Immature natural killer cell (primary cell): ENCODE measurements at regions not wholly inside any gene's neighbourhood (a gene's known extent, or its start where the extent isn't known, plus 50 kb on each side); places are given as distances from the start of the nearest gene placed in this dataset.

Experiments used
- DNase-seq, 3 donors: peaks; one replicate each; pipeline ENCODE4 v3.0.0; 2022; ENCODE audit warnings: mixed read lengths in 1 of 3
- H3K27ac Mint-ChIP-seq, 6 donors: one replicate each; pipeline ENCODE4 v1.8.0; 2020; ENCODE audit warnings: mixed read lengths in 6 of 6, mild to moderate bottlenecking in 5 of 6, inconsistent platforms in 4 of 6, moderate library complexity in 3 of 6
- H3K27me3 Mint-ChIP-seq, 3 donors: one replicate each; pipeline ENCODE4 v1.8.0; 2020 to 2021; ENCODE audit warnings: low read depth in 3 of 3, mild to moderate bottlenecking in 3 of 3, mixed read lengths in 3 of 3, moderate library complexity in 3 of 3, inconsistent platforms in 1 of 3
- H3K36me3 Mint-ChIP-seq, 3 donors: one replicate each; pipeline ENCODE4 v1.8.0; 2020; ENCODE audit warnings: mixed read lengths in 3 of 3, inconsistent platforms in 2 of 3, mild to moderate bottlenecking in 2 of 3
- H3K4me1 Mint-ChIP-seq, 2 donors: one replicate each; pipeline ENCODE4 v1.8.0; 2020; ENCODE audit warnings: inconsistent platforms in 2 of 2, mild to moderate bottlenecking in 2 of 2, mixed read lengths in 2 of 2, moderate library complexity in 1 of 2
- H3K4me3 Mint-ChIP-seq, 5 donors: one replicate each; pipeline ENCODE4 v1.8.0; 2020; ENCODE audit warnings: mild to moderate bottlenecking in 5 of 5, mixed read lengths in 5 of 5, inconsistent platforms in 3 of 5, moderate library complexity in 3 of 5
- H3K9me3 Mint-ChIP-seq, 6 donors: one replicate each; pipeline ENCODE4 v1.8.0; 2020; ENCODE audit warnings: mild to moderate bottlenecking in 6 of 6, mixed read lengths in 6 of 6, inconsistent platforms in 4 of 6, moderate library complexity in 3 of 6

DNA sequence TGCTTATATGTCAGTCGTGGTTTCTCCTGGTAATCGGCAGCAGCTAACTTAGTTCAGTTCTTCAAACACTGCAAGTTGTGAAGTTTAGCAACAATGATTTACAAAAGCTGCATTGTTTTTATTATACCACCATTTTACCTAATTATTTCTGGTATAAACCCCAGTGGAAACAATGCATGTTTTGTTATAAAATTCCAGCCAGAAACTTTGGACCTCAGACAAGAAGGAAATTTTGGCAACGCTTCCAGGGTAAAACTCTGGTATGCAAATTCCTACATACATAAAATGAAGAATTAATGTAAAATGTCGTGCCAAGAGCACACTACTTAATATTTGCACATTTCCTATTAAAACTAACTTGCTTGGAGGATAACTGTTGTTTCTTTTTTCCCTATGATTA, 277.4 kb upstream of the LYZL1 start:
- no peak overlapping the region for H3K27ac Mint-ChIP-seq
- H3K27me3 Mint-ChIP-seq, result peaks cover 0 to 3% (median 2%) of the 10 kb centered on the region in 3 donors
- H3K4me3 Mint-ChIP-seq, result no peak overlapping the region
- no peak for DNase-seq
- no peaks in the 10 kb centered on the region for H3K36me3 Mint-ChIP-seq
- no peaks in the 10 kb centered on the region for H3K4me1 Mint-ChIP-seq
- H3K9me3 Mint-ChIP-seq, result peaks cover 0 to 2% (median 0%) of the 10 kb centered on the region in 6 donors

DNA sequence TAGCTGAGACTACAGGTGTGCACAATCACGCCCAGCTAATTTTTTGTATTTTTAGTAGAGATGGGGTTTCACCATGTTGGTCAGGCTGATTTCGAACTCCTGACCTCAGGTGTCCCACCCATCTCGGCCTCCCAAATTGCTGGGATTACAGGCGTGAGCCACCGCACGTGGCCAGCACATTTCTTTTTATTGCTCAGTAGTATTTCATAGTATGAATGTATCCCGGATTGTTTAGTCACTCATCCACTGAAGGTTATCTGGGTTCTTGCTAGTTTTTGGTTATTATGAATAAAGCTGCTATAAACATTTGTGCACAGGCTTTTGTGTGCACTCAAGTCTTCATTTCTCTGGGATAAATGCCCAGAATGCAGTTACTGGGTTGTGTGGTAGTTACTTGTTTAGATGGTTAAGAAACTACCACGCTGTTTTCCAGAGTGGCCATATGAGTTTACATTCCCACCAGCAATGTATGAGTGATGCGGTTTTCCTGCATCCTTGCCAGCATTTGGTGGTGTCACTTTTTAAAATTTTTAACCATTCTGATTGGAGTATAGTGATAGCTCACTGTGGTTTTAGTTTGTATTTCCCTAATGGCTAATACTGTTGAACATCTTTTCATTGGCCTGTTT, 275.8 kb upstream of the LYZL1 start:
- H3K4me3 Mint-ChIP-seq, result no peak overlapping the region
- H3K27me3 Mint-ChIP-seq, result peaks cover 0 to 3% (median 0%) of the 10 kb centered on the region in 3 donors
- no peaks in the 10 kb centered on the region for H3K36me3 Mint-ChIP-seq
- DNase-seq, result no peak
- no peaks in the 10 kb centered on the region for H3K4me1 Mint-ChIP-seq
- peaks cover 0 to 2% (median 0%) of the 10 kb centered on the region in 6 donors for H3K9me3 Mint-ChIP-seq
- H3K27ac Mint-ChIP-seq, result no peak overlapping the region

DNA sequence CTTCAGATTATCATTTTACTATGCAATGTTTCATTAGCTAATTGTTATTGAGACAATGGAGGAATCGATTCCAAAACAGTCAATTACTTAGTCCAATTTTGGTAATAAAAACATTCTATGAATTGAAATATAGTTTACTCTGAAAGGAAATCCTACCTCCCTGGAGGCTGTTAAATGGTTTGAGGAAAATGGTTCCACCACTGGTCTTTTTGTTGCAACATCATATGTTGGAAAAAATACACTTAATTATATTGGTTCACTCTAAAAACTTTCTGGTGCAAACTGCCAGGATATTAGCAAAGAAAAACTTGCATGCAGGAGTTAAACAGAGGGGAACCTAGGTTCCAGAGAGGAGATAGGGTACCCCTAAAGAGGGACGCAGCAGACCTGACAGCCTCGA, 267.3 kb upstream of the LYZL1 start:
- no peak for DNase-seq
- H3K36me3 Mint-ChIP-seq, result no peaks in the 10 kb centered on the region
- no peaks in the 10 kb centered on the region for H3K4me1 Mint-ChIP-seq
- peaks cover 0 to 2% (median 1%) of the 10 kb centered on the region in 3 donors for H3K27me3 Mint-ChIP-seq
- H3K27ac Mint-ChIP-seq, result no peak overlapping the region
- H3K9me3 Mint-ChIP-seq, result no peaks in the 10 kb centered on the region
- no peak overlapping the region for H3K4me3 Mint-ChIP-seq

DNA sequence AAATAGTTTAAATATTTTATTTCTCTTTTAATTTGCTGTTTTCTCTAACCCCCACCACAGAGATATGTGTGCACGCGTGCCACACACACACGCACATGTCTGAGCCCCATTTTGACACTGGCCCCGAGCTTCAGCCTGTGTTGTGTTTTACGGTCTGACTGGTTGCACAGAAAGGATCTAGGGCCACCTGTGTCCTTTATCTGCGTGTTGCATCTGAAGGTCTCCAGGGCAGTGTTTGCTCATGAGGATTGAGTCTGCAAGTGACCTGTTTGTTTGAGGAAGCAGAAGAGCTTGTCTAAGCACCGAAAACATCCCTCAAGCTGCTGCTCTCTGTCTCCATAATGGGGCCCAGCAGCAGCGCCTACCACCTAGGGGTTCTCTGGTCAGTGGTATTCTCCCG, 266.4 kb upstream of the LYZL1 start:
- Mint-ChIP-seq H3K27ac (no peak overlapping the region), H3K36me3 (no peaks in the 10 kb centered on the region), H3K27me3 (peaks cover 1 to 2% (median 2%) of the 10 kb centered on the region in 3 donors), H3K4me1 (no peaks in the 10 kb centered on the region), H3K9me3 (peaks cover 0 to 1% (median 0%) of the 10 kb centered on the region in 6 donors), H3K4me3 (no peak overlapping the region)
- no peak for DNase-seq

DNA sequence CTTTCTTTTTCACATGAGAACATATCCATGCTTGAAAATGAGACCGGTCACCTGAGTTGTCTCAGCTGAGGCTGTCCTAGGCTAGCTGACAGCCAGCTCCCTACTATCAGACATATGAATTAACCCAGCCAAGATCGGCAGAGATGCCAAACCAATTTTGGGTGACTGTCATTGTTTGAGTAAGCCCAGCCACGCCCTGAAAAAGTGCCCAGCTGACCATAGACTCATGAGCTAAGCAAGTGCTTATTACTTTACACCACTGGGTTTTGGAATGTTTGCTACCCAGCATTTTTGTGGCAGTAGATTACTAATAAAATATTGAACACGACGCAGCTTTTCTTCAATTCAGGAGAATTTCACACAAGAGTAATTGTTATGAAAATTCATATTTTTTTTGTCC, 265.2 kb upstream of the LYZL1 start:
- Mint-ChIP-seq H3K4me1 (no peaks in the 10 kb centered on the region), H3K27ac (no peak overlapping the region), H3K9me3 (peaks cover 0 to 1% (median 0%) of the 10 kb centered on the region in 6 donors), H3K36me3 (no peaks in the 10 kb centered on the region), H3K27me3 (peaks cover 1 to 2% (median 2%) of the 10 kb centered on the region in 3 donors), H3K4me3 (no peak overlapping the region)
- DNase-seq, result no peak

DNA sequence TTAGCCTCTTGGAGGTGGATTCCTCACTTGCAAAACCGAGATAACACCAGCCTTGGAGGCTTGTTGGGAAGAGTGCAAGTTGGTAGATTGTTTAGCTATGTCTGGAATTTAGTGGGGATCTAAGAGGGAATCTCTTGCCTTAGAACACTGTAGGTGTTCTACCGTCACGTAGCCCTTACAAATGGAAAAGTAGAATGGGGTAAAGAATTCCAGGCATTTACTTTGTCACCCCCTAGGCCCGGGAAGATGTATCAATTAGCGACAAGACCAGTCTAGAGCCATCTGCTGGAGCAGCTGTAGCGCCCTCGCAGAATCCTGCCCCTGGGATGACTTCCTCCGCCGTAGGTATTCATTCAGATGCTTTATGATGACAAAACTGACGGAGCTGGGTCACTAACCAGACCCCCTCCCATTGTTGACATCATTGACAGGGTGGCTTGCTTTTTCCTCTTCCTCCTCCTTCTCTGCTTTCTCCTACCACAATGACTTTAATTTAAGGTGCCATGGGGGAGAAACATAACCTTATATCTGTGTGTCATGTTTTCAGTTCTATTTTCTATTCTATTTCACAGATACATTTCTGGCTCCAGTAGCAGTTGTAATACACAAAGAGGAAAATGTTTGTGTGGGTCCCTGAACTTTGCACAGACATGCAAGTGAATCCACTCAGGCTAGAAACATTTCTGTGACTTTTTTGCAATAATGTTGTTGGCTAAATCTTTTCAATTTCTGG, 262.6 kb upstream of the LYZL1 start:
- no peak for DNase-seq
- no peak overlapping the region for H3K27ac Mint-ChIP-seq
- H3K36me3 Mint-ChIP-seq, result no peaks in the 10 kb centered on the region
- no peaks in the 10 kb centered on the region for H3K4me1 Mint-ChIP-seq
- H3K9me3 Mint-ChIP-seq, result peaks cover 0 to 1% (median 0%) of the 10 kb centered on the region in 6 donors
- no peak overlapping the region for H3K4me3 Mint-ChIP-seq
- H3K27me3 Mint-ChIP-seq, result peaks cover 0 to 2% (median 1%) of the 10 kb centered on the region in 3 donors

DNA sequence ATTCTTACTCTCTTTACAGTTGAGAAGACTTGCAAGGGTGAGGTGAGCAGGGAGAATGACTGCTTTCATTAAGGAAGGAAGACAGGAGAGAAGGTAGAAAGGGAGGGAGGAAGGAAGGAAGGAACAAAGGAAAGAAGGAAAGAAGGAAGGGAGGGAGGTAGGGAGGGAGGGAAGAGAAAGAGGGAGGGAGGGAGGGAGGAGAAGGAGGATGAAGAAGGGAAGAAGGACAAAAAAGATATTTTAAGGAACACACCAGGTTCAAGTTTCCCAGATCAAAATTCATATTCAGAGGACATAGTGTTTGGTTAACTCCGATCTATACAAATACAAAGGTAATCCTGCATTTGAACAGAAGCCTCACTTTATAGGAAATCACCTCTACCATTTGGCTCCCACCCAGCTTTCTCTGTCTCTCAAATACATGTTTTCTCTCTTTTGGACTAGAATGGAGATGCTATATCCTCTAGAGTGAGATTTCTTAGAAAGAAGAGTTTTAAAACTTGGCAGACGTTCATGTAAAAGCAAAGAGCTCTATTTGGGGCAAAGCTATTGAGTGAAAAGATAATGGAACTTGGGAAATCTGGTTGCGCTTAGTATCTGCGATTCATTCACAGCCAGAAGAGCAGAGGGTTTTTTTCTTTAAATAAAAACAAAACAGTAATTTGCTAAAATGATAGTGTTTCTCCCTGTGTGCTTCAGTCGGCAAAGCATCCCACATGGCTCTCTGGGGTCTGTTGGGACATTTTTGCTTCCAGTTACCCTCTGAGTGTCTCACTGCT, 261.9 kb upstream of the LYZL1 start:
- peaks cover 0 to 1% (median 0%) of the 10 kb centered on the region in 6 donors for H3K9me3 Mint-ChIP-seq
- no peak overlapping the region for H3K4me3 Mint-ChIP-seq

DNA sequence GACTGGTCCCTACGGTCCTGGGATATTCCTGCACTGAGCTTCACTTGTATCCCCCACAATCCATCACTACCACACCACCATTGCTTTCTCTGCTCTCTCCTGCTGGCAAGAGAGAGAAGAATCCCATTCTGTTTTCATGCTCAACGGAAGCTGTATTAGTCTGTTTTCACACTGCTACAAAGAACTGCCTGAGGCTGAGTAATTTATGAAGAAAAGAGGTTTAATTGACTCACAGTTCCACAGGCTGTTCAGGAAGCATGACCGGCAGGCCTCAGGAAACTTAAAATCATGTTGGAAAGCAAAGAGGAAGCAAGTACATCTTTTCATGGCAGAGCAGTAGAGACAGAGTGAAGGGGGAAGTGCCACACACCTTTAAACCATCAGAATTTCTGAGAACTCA, 260.4 kb upstream of the LYZL1 start:
- peaks cover 0 to 1% (median 0%) of the 10 kb centered on the region in 6 donors for H3K9me3 Mint-ChIP-seq
- H3K4me3 Mint-ChIP-seq, result no peak overlapping the region
- DNase-seq, result no peak
- H3K4me1 Mint-ChIP-seq, result no peaks in the 10 kb centered on the region
- H3K36me3 Mint-ChIP-seq, result no peaks in the 10 kb centered on the region
- H3K27me3 Mint-ChIP-seq, result peaks cover 0 to 2% (median 1%) of the 10 kb centered on the region in 3 donors
- H3K27ac Mint-ChIP-seq, result no peak overlapping the region

More for the DNA sequence above, 261.9 kb upstream of the LYZL1 start:
- Mint-ChIP-seq H3K4me1 (no peaks in the 10 kb centered on the region), H3K27me3 (peaks cover 0 to 2% (median 1%) of the 10 kb centered on the region in 3 donors), H3K27ac (no peak overlapping the region), H3K36me3 (no peaks in the 10 kb centered on the region)
- no peak for DNase-seq

DNA sequence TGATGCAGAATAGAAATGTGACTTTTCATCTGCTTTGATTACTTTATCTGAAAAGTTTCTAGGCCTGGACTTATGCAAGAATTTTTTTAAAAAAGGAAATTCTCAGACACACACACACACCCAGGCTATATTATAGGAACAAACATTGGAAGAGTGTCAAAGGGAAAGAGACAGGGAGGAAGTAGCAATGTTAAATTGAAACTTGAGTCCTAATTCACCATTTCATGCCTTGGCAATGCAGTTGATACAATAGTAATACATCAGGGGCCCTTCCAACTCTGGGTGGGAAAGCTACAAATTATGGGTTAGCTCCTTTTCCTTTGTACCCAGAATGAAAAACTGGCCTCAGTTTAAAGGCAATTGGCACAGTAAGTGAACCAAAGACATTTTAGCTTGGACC, 258.0 kb upstream of the LYZL1 start:
- H3K36me3 Mint-ChIP-seq, result no peaks in the 10 kb centered on the region
- no peak for DNase-seq

DNA sequence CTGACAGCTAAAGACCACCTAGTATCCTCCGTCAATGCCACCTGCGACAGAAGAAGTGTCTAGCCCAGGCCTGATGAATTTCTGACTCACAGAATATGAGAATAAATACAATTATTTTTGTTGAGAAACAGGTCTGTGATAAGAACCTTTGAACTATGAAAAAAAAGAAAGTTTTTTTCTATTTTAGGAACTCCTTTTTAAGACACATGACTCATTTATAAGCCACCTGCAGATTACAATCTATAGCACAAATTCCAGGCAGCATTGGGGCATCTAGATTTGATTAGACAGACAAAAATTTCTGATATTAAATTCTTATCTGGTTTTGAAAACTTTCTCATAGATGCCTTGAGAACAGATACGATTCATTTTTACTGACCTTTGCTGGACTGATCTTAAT, 256.7 kb upstream of the LYZL1 start:
- Mint-ChIP-seq H3K36me3 (no peaks in the 10 kb centered on the region), H3K27me3 (peaks cover 0 to 1% (median 0%) of the 10 kb centered on the region in 3 donors), H3K27ac (no peak overlapping the region), H3K4me1 (no peaks in the 10 kb centered on the region), H3K4me3 (no peak overlapping the region), H3K9me3 (peaks cover 0 to 3% (median 0%) of the 10 kb centered on the region in 6 donors)
- no peak for DNase-seq

More for the DNA sequence above, 258.0 kb upstream of the LYZL1 start:
- Mint-ChIP-seq H3K27ac (no peak overlapping the region), H3K4me3 (no peak overlapping the region), H3K4me1 (no peaks in the 10 kb centered on the region), H3K9me3 (peaks cover 0 to 1% (median 0%) of the 10 kb centered on the region in 6 donors), H3K27me3 (peaks cover 0 to 2% (median 1%) of the 10 kb centered on the region in 3 donors)

DNA sequence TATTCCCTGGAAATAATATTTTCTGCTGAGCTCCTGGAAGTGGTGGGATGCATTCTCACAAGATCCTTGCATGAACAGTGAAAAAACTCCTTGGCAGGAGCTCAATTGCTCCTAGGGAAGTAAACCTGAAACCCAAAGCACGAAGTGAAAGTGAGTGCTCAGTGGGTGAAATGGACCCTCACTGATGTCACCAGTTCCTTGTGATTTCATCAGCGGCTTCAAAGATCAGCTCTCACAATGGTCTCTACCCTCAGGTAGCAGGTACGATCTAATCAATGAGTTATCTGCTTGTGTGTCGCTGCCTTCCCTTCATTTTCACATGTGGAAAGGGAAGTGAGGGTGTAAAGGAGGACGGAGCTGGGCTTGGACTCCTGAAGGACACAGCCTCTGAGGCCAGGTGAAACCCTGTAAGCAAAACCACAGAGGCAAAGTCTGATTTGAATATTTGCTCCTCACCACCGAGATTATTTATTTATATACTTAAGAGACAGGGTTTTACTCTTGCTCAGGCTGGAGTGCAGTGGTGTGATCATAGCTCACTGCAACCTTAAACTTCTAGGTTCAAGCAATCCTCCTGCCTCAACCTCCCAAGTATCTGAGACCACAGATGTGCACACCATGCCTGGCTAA, 255.4 kb upstream of the LYZL1 start:
- Mint-ChIP-seq H3K4me1 (no peaks in the 10 kb centered on the region), H3K4me3 (no peak overlapping the region), H3K27me3 (peaks cover 0 to 1% (median 1%) of the 10 kb centered on the region in 3 donors), H3K36me3 (no peaks in the 10 kb centered on the region), H3K27ac (no peak overlapping the region), H3K9me3 (peaks cover 0 to 3% (median 0%) of the 10 kb centered on the region in 6 donors)
- DNase-seq, result no peak

DNA sequence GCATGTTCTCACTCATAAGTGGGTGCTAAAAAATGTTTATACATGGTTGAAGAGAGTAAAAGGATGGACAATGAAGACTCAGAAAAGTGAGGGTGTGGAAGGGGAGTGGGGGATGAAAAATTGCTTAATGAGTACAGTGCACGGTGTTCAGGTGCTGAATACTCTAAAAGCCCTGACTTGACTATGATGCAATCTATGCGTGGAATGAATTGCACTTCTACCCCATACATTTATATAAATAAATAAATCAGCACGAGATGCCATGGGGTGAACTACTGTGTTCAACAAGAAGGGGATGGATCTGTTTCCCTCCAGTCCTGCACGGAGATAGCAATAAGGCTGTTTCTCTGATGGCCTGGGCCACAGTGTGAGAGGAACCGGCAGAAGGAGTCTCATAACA, 254.3 kb upstream of the LYZL1 start:
- no peak for DNase-seq
- no peaks in the 10 kb centered on the region for H3K4me1 Mint-ChIP-seq
- no peaks in the 10 kb centered on the region for H3K36me3 Mint-ChIP-seq
- H3K27ac Mint-ChIP-seq, result no peak overlapping the region
- H3K9me3 Mint-ChIP-seq, result peaks cover 0 to 7% (median 0%) of the 10 kb centered on the region in 6 donors
- peaks cover 0 to 1% (median 0%) of the 10 kb centered on the region in 3 donors for H3K27me3 Mint-ChIP-seq
- no peak overlapping the region for H3K4me3 Mint-ChIP-seq

DNA sequence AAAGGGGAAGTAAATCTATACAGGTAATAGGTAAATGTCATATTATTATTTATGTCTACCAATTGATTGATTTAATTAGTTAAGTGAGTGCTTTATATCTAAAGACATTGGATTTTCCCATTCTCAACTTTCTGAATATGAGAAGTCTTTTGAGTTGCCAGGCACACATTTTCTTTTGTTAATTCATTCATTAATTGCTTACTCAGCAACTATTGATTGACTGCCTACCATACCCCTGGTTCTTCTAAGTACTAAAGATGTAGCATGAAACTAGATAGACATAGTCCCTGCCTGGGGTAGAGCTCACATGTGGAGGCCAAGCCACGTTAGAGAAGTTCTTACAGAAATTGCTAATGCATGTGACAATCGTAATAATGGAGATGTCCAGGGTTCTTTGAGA, 253.1 kb upstream of the LYZL1 start:
- peaks cover 0 to 7% (median 0%) of the 10 kb centered on the region in 6 donors for H3K9me3 Mint-ChIP-seq
- H3K27me3 Mint-ChIP-seq, result peaks cover 0 to 3% (median 0%) of the 10 kb centered on the region in 3 donors
- H3K4me1 Mint-ChIP-seq, result no peaks in the 10 kb centered on the region
- no peak overlapping the region for H3K4me3 Mint-ChIP-seq
- no peak overlapping the region for H3K27ac Mint-ChIP-seq
- no peaks in the 10 kb centered on the region for H3K36me3 Mint-ChIP-seq
- no peak for DNase-seq
